ENCODE measurements at regions not wholly inside any gene's neighbourhood (a gene's known extent, or its start where the extent isn't known, plus 50 kb on each side); places are given as distances from the start of the nearest gene placed in this dataset.

DNA sequence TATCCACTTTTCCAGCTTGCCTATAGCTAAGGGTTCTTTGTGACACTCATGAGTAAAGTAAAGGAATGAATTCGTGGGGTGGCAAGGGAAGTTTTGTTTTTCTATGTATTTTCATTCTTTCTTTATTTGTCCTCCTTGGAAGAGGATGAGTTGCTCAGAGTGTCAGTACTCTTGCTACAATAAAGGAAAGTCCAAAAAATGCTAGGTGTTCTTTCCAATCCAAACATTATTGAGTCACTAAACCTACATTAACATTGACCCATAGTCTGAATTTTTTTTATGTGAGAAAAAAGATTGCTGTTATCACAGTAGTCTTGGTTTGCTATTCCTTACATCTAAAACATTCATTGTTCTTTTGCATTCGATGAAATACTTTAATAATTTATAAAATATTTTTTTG lies 959.9 kb upstream of the ADGRL4 start:
- DNase-seq (no peak), FAIRE-seq (no peak)
- no peaks in the 10 kb centered on the region for H3K4me1 ChIP-seq (ENCODE audit: control insufficient read depth in 2 of 3, insufficient read depth in 2 of 3, low read depth in 1 of 3, low read length in 3 of 3)
- TF ChIP-seq, protein P1, sequence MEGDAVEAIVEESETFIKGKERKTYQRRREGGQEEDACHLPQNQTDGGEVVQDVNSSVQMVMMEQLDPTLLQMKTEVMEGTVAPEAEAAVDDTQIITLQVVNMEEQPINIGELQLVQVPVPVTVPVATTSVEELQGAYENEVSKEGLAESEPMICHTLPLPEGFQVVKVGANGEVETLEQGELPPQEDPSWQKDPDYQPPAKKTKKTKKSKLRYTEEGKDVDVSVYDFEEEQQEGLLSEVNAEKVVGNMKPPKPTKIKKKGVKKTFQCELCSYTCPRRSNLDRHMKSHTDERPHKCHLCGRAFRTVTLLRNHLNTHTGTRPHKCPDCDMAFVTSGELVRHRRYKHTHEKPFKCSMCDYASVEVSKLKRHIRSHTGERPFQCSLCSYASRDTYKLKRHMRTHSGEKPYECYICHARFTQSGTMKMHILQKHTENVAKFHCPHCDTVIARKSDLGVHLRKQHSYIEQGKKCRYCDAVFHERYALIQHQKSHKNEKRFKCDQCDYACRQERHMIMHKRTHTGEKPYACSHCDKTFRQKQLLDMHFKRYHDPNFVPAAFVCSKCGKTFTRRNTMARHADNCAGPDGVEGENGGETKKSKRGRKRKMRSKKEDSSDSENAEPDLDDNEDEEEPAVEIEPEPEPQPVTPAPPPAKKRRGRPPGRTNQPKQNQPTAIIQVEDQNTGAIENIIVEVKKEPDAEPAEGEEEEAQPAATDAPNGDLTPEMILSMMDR (IDR thresholded peaks at IDR 0.05; ENCODE audit: borderline replicate concordance, extremely low read depth, insufficient read depth): no peak
- H3K9me3 ChIP-seq (ENCODE audit: control insufficient read depth in 2 of 3, insufficient read depth in 1 of 3, low read length in 3 of 3): no peaks in the 10 kb centered on the region
- no peaks in the 10 kb centered on the region for H3K36me3 ChIP-seq (ENCODE audit: control insufficient read depth in 2 of 3, insufficient read depth in 3 of 3, low read length in 3 of 3)
- intact Hi-C loops (cut with DNase I): no loop called here
- no peak overlapping the region for H3K4me3 ChIP-seq (ENCODE audit: low read length in 3 of 3)
- H3K27ac ChIP-seq (ENCODE audit: low read depth in 2 of 2, low read length in 2 of 2): no peak overlapping the region
- no peak overlapping the region for H3K9ac ChIP-seq (ENCODE audit: low read length in 3 of 3)
- H3K27me3 ChIP-seq (ENCODE audit: control insufficient read depth, insufficient read depth, low read length): no peaks in the 10 kb centered on the region

DNA sequence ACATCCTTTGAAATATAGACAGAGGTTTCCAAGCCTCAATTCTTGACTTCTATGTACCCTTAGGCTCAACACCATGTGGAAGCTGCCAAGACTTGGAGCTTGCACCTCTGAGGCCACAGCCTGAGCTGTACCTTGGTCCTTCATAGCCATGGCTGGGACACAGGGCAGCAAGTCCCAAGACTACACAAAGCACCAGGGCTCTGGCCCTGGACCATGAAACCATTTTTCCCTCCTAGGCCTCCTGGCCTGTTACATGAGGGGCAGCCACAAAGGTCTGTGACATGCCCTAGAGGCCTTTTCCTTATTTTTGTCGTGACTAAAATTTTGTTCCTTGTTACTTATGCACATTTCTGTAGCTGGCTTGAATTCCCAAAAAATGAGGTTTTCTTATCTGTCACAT lies 953.1 kb upstream of the ADGRL4 start:
- peaks cover 0 to 3% (median 0%) of the 10 kb centered on the region in 3 donors for H3K9me3 ChIP-seq (ENCODE audit: control insufficient read depth in 2 of 3, insufficient read depth in 1 of 3, low read length in 3 of 3)
- H3K4me1 ChIP-seq (ENCODE audit: control insufficient read depth in 2 of 3, insufficient read depth in 2 of 3, low read depth in 1 of 3, low read length in 3 of 3): no peaks in the 10 kb centered on the region
- H3K36me3 ChIP-seq (ENCODE audit: control insufficient read depth in 2 of 3, insufficient read depth in 3 of 3, low read length in 3 of 3): no peaks in the 10 kb centered on the region
- H3K27ac ChIP-seq (ENCODE audit: low read depth in 2 of 2, low read length in 2 of 2): no peak overlapping the region
- TF ChIP-seq, protein P1 (IDR thresholded peaks at IDR 0.05; ENCODE audit: borderline replicate concordance, extremely low read depth, insufficient read depth): no peak
- H3K27me3 ChIP-seq (ENCODE audit: control insufficient read depth, insufficient read depth, low read length): no peaks in the 10 kb centered on the region
- no peak for FAIRE-seq
- no peak overlapping the region for H3K9ac ChIP-seq (ENCODE audit: low read length in 3 of 3)
- DNase-seq: no peak
- intact Hi-C loops (cut with DNase I): no loop called here
- H3K4me3 ChIP-seq (ENCODE audit: low read length in 3 of 3): no peak overlapping the region

DNA sequence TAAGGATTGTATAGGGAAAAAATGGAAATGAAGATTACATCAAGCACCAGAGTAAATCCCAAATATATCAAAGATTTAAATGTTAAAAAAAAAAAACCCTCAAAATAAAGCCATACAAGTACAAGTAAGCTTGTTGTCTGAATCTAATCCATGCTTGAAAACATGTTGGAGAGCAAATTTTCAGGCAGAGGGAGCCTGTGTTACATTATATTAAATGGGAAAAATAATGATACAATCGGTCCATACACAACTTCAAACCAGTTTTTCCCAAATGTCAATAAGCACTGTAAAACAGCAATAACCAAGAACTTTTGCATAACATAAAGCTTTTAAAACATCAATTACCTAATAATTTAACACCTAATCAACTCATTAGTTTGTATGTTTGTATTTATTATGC lies 949.4 kb upstream of the ADGRL4 start:
- DNase-seq: peak in 1 of 5 donors; percentile 7
- H3K27ac ChIP-seq (ENCODE audit: low read depth in 2 of 2, low read length in 2 of 2): no peak overlapping the region
- peaks cover 0 to 10% (median 0%) of the 10 kb centered on the region in 3 donors for H3K9me3 ChIP-seq (ENCODE audit: control insufficient read depth in 2 of 3, insufficient read depth in 1 of 3, low read length in 3 of 3)
- H3K4me3 ChIP-seq (ENCODE audit: low read length in 3 of 3): no peak overlapping the region
- H3K27me3 ChIP-seq (ENCODE audit: control insufficient read depth, insufficient read depth, low read length): no peaks in the 10 kb centered on the region
- H3K9ac ChIP-seq (ENCODE audit: low read length in 3 of 3): no peak overlapping the region
- no peaks in the 10 kb centered on the region for H3K36me3 ChIP-seq (ENCODE audit: control insufficient read depth in 2 of 3, insufficient read depth in 3 of 3, low read length in 3 of 3)
- no peaks in the 10 kb centered on the region for H3K4me1 ChIP-seq (ENCODE audit: control insufficient read depth in 2 of 3, insufficient read depth in 2 of 3, low read depth in 1 of 3, low read length in 3 of 3)
- no peak for FAIRE-seq
- intact Hi-C loops (cut with DNase I): no loop called here
- TF ChIP-seq, protein P1 (IDR thresholded peaks at IDR 0.05; ENCODE audit: borderline replicate concordance, extremely low read depth, insufficient read depth): no peak

DNA sequence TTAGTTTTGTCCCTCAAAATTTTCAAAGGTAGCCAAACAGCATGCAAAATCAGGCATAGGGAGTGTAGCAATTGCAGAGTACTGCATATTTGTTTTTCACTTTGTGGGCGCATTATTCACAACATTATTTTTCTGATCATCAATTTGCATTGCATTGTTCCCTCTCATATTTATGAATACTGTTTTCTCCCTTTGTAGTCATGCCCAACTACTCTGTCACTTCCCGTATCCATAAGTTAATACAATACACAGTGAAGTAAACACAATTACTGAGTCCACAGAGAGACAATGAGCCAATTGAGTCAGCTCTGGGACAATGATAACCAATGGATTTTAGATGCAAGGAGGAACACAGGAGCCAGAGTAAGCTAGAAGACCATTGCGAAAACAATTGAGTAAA lies 944.0 kb upstream of the ADGRL4 start:
- intact Hi-C loops (cut with DNase I): no loop called here
- no peaks in the 10 kb centered on the region for H3K36me3 ChIP-seq (ENCODE audit: control insufficient read depth in 2 of 3, insufficient read depth in 3 of 3, low read length in 3 of 3)
- H3K27ac ChIP-seq (ENCODE audit: low read depth in 2 of 2, low read length in 2 of 2): no peak overlapping the region
- H3K4me3 ChIP-seq (ENCODE audit: low read length in 3 of 3): no peak overlapping the region
- FAIRE-seq: no peak
- no peaks in the 10 kb centered on the region for H3K4me1 ChIP-seq (ENCODE audit: control insufficient read depth in 2 of 3, insufficient read depth in 2 of 3, low read depth in 1 of 3, low read length in 3 of 3)
- H3K27me3 ChIP-seq (ENCODE audit: control insufficient read depth, insufficient read depth, low read length): no peaks in the 10 kb centered on the region
- no peak for DNase-seq
- H3K9me3 ChIP-seq (ENCODE audit: control insufficient read depth in 2 of 3, insufficient read depth in 1 of 3, low read length in 3 of 3): peaks cover 0 to 7% (median 0%) of the 10 kb centered on the region in 3 donors
- H3K9ac ChIP-seq (ENCODE audit: low read length in 3 of 3): no peak overlapping the region
- TF ChIP-seq, protein P1 (IDR thresholded peaks at IDR 0.05; ENCODE audit: borderline replicate concordance, extremely low read depth, insufficient read depth): no peak

All from kidney (tissue), 13 donors.